22Rv1 (cell line): ENCODE measurements at regions not wholly inside any gene's neighbourhood (a gene's known extent, or its start where the extent isn't known, plus 50 kb on each side); places are given as distances from the start of the nearest gene placed in this dataset.

Experiments used
- CTCF ChIP-seq: fragments of 450-650 bp; IDR thresholded peaks from 2 replicates; pipeline ENCODE4 v1.5.1; 2017; ENCODE audit warnings: mild to moderate bottlenecking
- ZFX ChIP-seq: fragments of 450-650 bp; IDR thresholded peaks from 2 replicates; pipeline ENCODE4 v1.6.1; 2017; ENCODE audit warnings: antibody characterized with exemption, borderline replicate concordance

- no peak for TF ChIP-seq CTCF
- no peak for TF ChIP-seq ZFX
Measured at GRCh38 chr10:64546073-64546472, 1024.9 kb downstream of the REEP3 start.
